ENCODE measurements at regions not wholly inside any gene's neighbourhood (a gene's known extent, or its start where the extent isn't known, plus 50 kb on each side); places are given as distances from the start of the nearest gene placed in this dataset.

GRCh38 chr7:16001477-16001876 lies 315.0 kb upstream of the MEOX2 start:
- TF ChIP-seq, protein P1, sequence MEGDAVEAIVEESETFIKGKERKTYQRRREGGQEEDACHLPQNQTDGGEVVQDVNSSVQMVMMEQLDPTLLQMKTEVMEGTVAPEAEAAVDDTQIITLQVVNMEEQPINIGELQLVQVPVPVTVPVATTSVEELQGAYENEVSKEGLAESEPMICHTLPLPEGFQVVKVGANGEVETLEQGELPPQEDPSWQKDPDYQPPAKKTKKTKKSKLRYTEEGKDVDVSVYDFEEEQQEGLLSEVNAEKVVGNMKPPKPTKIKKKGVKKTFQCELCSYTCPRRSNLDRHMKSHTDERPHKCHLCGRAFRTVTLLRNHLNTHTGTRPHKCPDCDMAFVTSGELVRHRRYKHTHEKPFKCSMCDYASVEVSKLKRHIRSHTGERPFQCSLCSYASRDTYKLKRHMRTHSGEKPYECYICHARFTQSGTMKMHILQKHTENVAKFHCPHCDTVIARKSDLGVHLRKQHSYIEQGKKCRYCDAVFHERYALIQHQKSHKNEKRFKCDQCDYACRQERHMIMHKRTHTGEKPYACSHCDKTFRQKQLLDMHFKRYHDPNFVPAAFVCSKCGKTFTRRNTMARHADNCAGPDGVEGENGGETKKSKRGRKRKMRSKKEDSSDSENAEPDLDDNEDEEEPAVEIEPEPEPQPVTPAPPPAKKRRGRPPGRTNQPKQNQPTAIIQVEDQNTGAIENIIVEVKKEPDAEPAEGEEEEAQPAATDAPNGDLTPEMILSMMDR (IDR thresholded peaks at IDR 0.05 in 4 of 5, conservative IDR thresholded peaks at IDR 0.05 in 1 of 5), result no peak
- no peak for TF ChIP-seq POLR2A (IDR thresholded peaks at IDR 0.05)
